ENCODE measurements at regions not wholly inside any gene's neighbourhood (a gene's known extent, or its start where the extent isn't known, plus 50 kb on each side); places are given as distances from the start of the nearest gene placed in this dataset.

DNA sequence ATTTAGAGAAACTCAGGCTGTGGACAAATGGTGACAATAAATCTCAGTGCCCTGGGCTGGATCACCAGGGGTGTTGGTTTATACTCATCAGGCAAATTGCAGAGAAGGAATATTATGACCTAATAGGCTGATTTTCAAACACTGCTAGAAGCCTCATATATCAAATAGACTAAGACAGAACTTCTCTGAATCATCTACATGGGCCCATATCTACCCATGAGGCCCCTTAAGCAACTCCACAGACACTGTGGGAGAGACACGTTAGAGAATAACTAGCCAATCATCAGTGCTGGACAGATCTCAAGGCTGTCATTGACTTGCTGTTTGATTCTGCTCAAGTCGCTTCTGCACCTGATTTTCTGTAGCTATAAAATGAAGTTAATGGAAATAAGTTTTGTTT is 545.8 kb downstream of the SOX6 start:
- TF ChIP-seq, protein P1, sequence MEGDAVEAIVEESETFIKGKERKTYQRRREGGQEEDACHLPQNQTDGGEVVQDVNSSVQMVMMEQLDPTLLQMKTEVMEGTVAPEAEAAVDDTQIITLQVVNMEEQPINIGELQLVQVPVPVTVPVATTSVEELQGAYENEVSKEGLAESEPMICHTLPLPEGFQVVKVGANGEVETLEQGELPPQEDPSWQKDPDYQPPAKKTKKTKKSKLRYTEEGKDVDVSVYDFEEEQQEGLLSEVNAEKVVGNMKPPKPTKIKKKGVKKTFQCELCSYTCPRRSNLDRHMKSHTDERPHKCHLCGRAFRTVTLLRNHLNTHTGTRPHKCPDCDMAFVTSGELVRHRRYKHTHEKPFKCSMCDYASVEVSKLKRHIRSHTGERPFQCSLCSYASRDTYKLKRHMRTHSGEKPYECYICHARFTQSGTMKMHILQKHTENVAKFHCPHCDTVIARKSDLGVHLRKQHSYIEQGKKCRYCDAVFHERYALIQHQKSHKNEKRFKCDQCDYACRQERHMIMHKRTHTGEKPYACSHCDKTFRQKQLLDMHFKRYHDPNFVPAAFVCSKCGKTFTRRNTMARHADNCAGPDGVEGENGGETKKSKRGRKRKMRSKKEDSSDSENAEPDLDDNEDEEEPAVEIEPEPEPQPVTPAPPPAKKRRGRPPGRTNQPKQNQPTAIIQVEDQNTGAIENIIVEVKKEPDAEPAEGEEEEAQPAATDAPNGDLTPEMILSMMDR (IDR thresholded peaks at IDR 0.05 in 2 of 3, conservative IDR thresholded peaks at IDR 0.05 in 1 of 3; ENCODE audit: borderline replicate concordance in 1 of 3, insufficient read depth in 1 of 3, low read depth in 2 of 3, low read length in 2 of 3) = no peak
- TF ChIP-seq EZH2 (IDR thresholded peaks at IDR 0.05) = no peak
- no peak for TF ChIP-seq TCF7L2 (IDR thresholded peaks at IDR 0.05; ENCODE audit: borderline replicate concordance, extremely low read depth, insufficient read depth, insufficient read length)
- no peak for TF ChIP-seq SP1 (IDR thresholded peaks at IDR 0.05; ENCODE audit: low read depth)
- no peak for TF ChIP-seq POLR2A (IDR thresholded peaks at IDR 0.05; ENCODE audit: borderline replicate concordance, extremely low read depth, insufficient read depth, insufficient read length)
- TF ChIP-seq, protein P2, sequence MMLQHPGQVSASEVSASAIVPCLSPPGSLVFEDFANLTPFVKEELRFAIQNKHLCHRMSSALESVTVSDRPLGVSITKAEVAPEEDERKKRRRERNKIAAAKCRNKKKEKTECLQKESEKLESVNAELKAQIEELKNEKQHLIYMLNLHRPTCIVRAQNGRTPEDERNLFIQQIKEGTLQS (IDR thresholded peaks at IDR 0.05) = no peak
- TF ChIP-seq, protein P3, sequence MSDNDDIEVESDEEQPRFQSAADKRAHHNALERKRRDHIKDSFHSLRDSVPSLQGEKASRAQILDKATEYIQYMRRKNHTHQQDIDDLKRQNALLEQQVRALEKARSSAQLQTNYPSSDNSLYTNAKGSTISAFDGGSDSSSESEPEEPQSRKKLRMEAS (IDR thresholded peaks at IDR 0.05) = no peak
- no peak for TF ChIP-seq POLR2AphosphoS5 (IDR thresholded peaks at IDR 0.05; ENCODE audit: low read depth, low read length)
- no peak for TF ChIP-seq EGR1 (IDR thresholded peaks at IDR 0.05; ENCODE audit: low read depth)
- TF ChIP-seq, protein P4, sequence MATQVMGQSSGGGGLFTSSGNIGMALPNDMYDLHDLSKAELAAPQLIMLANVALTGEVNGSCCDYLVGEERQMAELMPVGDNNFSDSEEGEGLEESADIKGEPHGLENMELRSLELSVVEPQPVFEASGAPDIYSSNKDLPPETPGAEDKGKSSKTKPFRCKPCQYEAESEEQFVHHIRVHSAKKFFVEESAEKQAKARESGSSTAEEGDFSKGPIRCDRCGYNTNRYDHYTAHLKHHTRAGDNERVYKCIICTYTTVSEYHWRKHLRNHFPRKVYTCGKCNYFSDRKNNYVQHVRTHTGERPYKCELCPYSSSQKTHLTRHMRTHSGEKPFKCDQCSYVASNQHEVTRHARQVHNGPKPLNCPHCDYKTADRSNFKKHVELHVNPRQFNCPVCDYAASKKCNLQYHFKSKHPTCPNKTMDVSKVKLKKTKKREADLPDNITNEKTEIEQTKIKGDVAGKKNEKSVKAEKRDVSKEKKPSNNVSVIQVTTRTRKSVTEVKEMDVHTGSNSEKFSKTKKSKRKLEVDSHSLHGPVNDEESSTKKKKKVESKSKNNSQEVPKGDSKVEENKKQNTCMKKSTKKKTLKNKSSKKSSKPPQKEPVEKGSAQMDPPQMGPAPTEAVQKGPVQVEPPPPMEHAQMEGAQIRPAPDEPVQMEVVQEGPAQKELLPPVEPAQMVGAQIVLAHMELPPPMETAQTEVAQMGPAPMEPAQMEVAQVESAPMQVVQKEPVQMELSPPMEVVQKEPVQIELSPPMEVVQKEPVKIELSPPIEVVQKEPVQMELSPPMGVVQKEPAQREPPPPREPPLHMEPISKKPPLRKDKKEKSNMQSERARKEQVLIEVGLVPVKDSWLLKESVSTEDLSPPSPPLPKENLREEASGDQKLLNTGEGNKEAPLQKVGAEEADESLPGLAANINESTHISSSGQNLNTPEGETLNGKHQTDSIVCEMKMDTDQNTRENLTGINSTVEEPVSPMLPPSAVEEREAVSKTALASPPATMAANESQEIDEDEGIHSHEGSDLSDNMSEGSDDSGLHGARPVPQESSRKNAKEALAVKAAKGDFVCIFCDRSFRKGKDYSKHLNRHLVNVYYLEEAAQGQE (IDR thresholded peaks at IDR 0.05; ENCODE audit: low read depth) = no peak
- TF ChIP-seq ZNF274 (IDR thresholded peaks at IDR 0.05; ENCODE audit: low read depth, low read length) = no peak
- TF ChIP-seq ELF1 (IDR thresholded peaks at IDR 0.05; ENCODE audit: borderline replicate concordance, low read depth) = no peak
- TF ChIP-seq, protein P5, sequence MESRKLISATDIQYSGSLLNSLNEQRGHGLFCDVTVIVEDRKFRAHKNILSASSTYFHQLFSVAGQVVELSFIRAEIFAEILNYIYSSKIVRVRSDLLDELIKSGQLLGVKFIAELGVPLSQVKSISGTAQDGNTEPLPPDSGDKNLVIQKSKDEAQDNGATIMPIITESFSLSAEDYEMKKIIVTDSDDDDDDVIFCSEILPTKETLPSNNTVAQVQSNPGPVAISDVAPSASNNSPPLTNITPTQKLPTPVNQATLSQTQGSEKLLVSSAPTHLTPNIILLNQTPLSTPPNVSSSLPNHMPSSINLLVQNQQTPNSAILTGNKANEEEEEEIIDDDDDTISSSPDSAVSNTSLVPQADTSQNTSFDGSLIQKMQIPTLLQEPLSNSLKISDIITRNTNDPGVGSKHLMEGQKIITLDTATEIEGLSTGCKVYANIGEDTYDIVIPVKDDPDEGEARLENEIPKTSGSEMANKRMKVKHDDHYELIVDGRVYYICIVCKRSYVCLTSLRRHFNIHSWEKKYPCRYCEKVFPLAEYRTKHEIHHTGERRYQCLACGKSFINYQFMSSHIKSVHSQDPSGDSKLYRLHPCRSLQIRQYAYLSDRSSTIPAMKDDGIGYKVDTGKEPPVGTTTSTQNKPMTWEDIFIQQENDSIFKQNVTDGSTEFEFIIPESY (IDR thresholded peaks at IDR 0.05; ENCODE audit: extremely low read depth, insufficient replicate concordance, low read length) = no peak
- TF ChIP-seq JUND (IDR thresholded peaks at IDR 0.05) = no peak

Data from HCT116 (cell line).